ENCODE measurements at regions not wholly inside any gene's neighbourhood (a gene's known extent, or its start where the extent isn't known, plus 50 kb on each side); places are given as distances from the start of the nearest gene placed in this dataset.

GRCh38 chr3:18097473-18097872 lies 327.7 kb downstream of the SATB1 start:
- Histone ChIP-seq H3K4me1 (ENCODE audit: insufficient read depth) (peaks cover 26% of the 10 kb centered on the region), H3K4me2 (ENCODE audit: unreplicated experiment) (no peak overlapping the region), H3K27me3 (replicated peaks; ENCODE audit: insufficient read depth) (no peaks in the 10 kb centered on the region), H3K9me3 (ENCODE audit: low read depth) (no peaks in the 10 kb centered on the region), H3K4me3 (no peak overlapping the region), H2AFZ (no peak overlapping the region), H3F3A (ENCODE audit: insufficient read depth) (peaks cover 21% of the 10 kb centered on the region), H3K9me2 (ENCODE audit: insufficient read depth) (no peaks in the 10 kb centered on the region), H3K9ac (no peak overlapping the region), H3K36me3 (ENCODE audit: low read depth) (no peaks in the 10 kb centered on the region), H3K27ac (no peak overlapping the region), H4K20me1 (ENCODE audit: insufficient read depth) (no peaks in the 10 kb centered on the region), H3K79me2 (ENCODE audit: insufficient read depth) (no peaks in the 10 kb centered on the region)
- no peak for DNase-seq
- in situ Hi-C loops (cut with MboI) = no loop called here
- 92 to 97% methylated on average over 3 of the region's 3 CpGs for WGBS, 2 experiments (ENCODE audit: low coverage in 1 of 2, low lambda C conversion rate in 2 of 2, missing lambda C conversion rate in 2 of 2)
- TF ChIP-seq EZH2 (IDR thresholded peaks at IDR 0.05; ENCODE audit: insufficient read depth, poor library complexity, severe bottlenecking) = no peak
- TF ChIP-seq EZH2phosphoT487 (IDR thresholded peaks at IDR 0.05; ENCODE audit: insufficient read depth, low read depth) = no peak

- DNase-seq = no peak
- TF ChIP-seq EZH2 (IDR thresholded peaks at IDR 0.05; ENCODE audit: insufficient read depth, poor library complexity, severe bottlenecking) = no peak
- no peak overlapping the region for H2AFZ ChIP-seq
- no peak overlapping the region for H3K4me3 ChIP-seq
- H3K4me2 ChIP-seq (ENCODE audit: unreplicated experiment) = no peak overlapping the region
- H4K20me1 ChIP-seq (ENCODE audit: insufficient read depth) = no peaks in the 10 kb centered on the region
- 76 to 78% methylated on average over 5 of the region's 5 CpGs for WGBS, 2 experiments (ENCODE audit: low coverage in 1 of 2, low lambda C conversion rate in 2 of 2, missing lambda C conversion rate in 2 of 2)
- no peak overlapping the region for H3K27ac ChIP-seq
- no peaks in the 10 kb centered on the region for H3K4me1 ChIP-seq (ENCODE audit: insufficient read depth)
- no peaks in the 10 kb centered on the region for H3K9me3 ChIP-seq (ENCODE audit: low read depth)
- H3K79me2 ChIP-seq (ENCODE audit: insufficient read depth) = no peaks in the 10 kb centered on the region
- H3K9me2 ChIP-seq (ENCODE audit: insufficient read depth) = no peaks in the 10 kb centered on the region
- no peak overlapping the region for H3K9ac ChIP-seq
- H3K27me3 ChIP-seq (replicated peaks; ENCODE audit: insufficient read depth) = no peaks in the 10 kb centered on the region
- in situ Hi-C loops (cut with MboI) = no loop called here
- no peaks in the 10 kb centered on the region for H3K36me3 ChIP-seq (ENCODE audit: low read depth)
- H3F3A ChIP-seq (ENCODE audit: insufficient read depth) = no peaks in the 10 kb centered on the region
Observed at GRCh38 chr3:18092726-18093125, 332.4 kb downstream of the SATB1 start.

DNA sequence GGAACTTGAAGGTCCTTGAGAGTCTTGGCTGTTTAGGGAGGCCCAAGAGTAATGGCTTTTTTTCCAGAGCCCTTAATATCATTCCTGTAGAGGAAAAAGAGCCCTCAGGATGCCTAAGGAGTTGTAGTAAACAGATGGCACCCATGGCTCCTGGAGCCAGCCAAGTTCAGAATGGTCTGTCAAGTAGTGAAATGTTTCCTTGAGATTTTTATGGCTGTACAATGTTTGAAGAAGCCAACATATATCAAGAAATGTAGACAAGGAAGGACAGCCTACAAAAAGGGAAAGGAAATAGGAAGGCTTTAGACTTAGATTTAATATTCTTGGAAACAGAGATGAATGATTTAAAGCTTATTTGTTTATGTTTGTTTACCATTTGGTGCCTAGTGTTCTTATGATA lies 334.8 kb downstream of the SATB1 start:
- Histone ChIP-seq H3K9me2 (ENCODE audit: insufficient read depth) (no peaks in the 10 kb centered on the region), H3K4me1 (ENCODE audit: insufficient read depth) (no peaks in the 10 kb centered on the region), H3F3A (ENCODE audit: insufficient read depth) (no peaks in the 10 kb centered on the region), H3K79me2 (ENCODE audit: insufficient read depth) (no peaks in the 10 kb centered on the region), H3K4me3 (no peak overlapping the region), H3K9ac (no peak overlapping the region), H3K36me3 (ENCODE audit: low read depth) (no peaks in the 10 kb centered on the region), H4K20me1 (ENCODE audit: insufficient read depth) (no peaks in the 10 kb centered on the region), H2AFZ (no peak overlapping the region), H3K4me2 (ENCODE audit: unreplicated experiment) (no peak overlapping the region), H3K27me3 (replicated peaks; ENCODE audit: insufficient read depth) (no peaks in the 10 kb centered on the region), H3K27ac (no peak overlapping the region), H3K9me3 (ENCODE audit: low read depth) (no peaks in the 10 kb centered on the region)
- TF ChIP-seq EZH2phosphoT487 (IDR thresholded peaks at IDR 0.05; ENCODE audit: insufficient read depth, low read depth) (no peak), EZH2 (IDR thresholded peaks at IDR 0.05; ENCODE audit: insufficient read depth, poor library complexity, severe bottlenecking) (no peak)
- DNase-seq = no peak
- in situ Hi-C loops (cut with MboI) = no loop called here

DNA sequence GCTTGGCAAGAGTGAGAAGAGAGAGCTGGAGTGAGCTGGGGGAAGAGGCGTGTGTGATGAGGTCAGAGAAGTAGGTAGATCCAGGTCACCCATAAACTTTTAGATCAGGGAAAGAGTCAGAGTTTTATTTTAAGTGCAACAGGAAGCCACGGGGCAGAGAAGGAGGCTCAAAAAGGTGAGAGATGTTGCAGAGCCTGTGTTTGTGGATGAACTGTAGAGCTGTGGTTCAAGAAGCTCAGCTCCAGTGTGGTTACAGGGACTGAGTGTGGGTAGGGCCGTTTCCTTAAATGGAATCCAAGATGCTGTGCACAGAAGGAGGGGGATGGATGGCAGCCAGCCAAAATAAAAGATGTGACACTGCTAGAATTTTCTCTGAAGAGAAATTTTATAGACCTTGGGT lies 337.2 kb downstream of the SATB1 start:
- Histone ChIP-seq H3K9ac (no peak overlapping the region), H2AFZ (no peak overlapping the region)
- 45% methylated on average over 3 of the region's 3 CpGs for WGBS, 2 experiments (ENCODE audit: low coverage in 1 of 2, low lambda C conversion rate in 2 of 2, missing lambda C conversion rate in 2 of 2)

DNA sequence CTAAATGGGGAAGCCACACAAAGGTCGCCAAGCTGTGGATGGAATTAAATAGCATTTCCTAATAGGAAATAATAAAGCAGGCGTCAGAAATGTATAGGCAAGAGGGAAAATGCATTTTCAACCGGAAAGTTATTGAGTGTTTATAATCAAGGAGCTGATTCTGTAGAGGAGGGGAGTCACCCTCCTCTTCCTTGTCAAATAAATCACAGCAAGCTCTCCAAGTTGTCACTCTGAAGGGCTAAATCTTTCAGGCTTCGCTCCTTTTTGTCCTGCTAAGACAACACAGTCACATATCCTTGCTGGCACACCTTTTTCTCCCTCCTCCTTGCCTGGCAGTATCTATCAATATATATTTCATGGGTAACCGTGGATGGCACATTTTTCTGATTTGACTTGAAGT lies 338.4 kb downstream of the SATB1 start:
- 47 to 51% methylated on average over 5 of the region's 5 CpGs for WGBS, 2 experiments (ENCODE audit: low coverage in 1 of 2, low lambda C conversion rate in 2 of 2, missing lambda C conversion rate in 2 of 2)
- H3K4me2 ChIP-seq (ENCODE audit: unreplicated experiment) = no peak overlapping the region
- in situ Hi-C loops (cut with MboI) = no loop called here
- H3K27me3 ChIP-seq (replicated peaks; ENCODE audit: insufficient read depth) = no peaks in the 10 kb centered on the region
- H3K4me1 ChIP-seq (ENCODE audit: insufficient read depth) = no peaks in the 10 kb centered on the region
- H3K9me3 ChIP-seq (ENCODE audit: low read depth) = no peaks in the 10 kb centered on the region
- no peaks in the 10 kb centered on the region for H4K20me1 ChIP-seq (ENCODE audit: insufficient read depth)
- H3K27ac ChIP-seq = no peak overlapping the region
- DNase-seq = no peak
- no peaks in the 10 kb centered on the region for H3K79me2 ChIP-seq (ENCODE audit: insufficient read depth)
- no peaks in the 10 kb centered on the region for H3F3A ChIP-seq (ENCODE audit: insufficient read depth)
- no peak overlapping the region for H3K4me3 ChIP-seq
- H3K9me2 ChIP-seq (ENCODE audit: insufficient read depth) = no peaks in the 10 kb centered on the region
- TF ChIP-seq EZH2phosphoT487 (IDR thresholded peaks at IDR 0.05; ENCODE audit: insufficient read depth, low read depth) (no peak), EZH2 (IDR thresholded peaks at IDR 0.05; ENCODE audit: insufficient read depth, poor library complexity, severe bottlenecking) (no peak)
- H3K9ac ChIP-seq = no peak overlapping the region
- H2AFZ ChIP-seq = no peak overlapping the region
- no peaks in the 10 kb centered on the region for H3K36me3 ChIP-seq (ENCODE audit: low read depth)

More for the DNA sequence above, 337.2 kb downstream of the SATB1 start:
- no peaks in the 10 kb centered on the region for H3K4me1 ChIP-seq (ENCODE audit: insufficient read depth)
- no peak for DNase-seq
- no peaks in the 10 kb centered on the region for H3K27me3 ChIP-seq (replicated peaks; ENCODE audit: insufficient read depth)
- H3F3A ChIP-seq (ENCODE audit: insufficient read depth) = no peaks in the 10 kb centered on the region
- no peak overlapping the region for H3K4me2 ChIP-seq (ENCODE audit: unreplicated experiment)
- H3K79me2 ChIP-seq (ENCODE audit: insufficient read depth) = no peaks in the 10 kb centered on the region
- H3K4me3 ChIP-seq = no peak overlapping the region
- in situ Hi-C loops (cut with MboI) = no loop called here
- H3K9me3 ChIP-seq (ENCODE audit: low read depth) = no peaks in the 10 kb centered on the region
- TF ChIP-seq EZH2 (IDR thresholded peaks at IDR 0.05; ENCODE audit: insufficient read depth, poor library complexity, severe bottlenecking) (no peak), EZH2phosphoT487 (IDR thresholded peaks at IDR 0.05; ENCODE audit: insufficient read depth, low read depth) (no peak)
- H3K27ac ChIP-seq = no peak overlapping the region
- H3K9me2 ChIP-seq (ENCODE audit: insufficient read depth) = no peaks in the 10 kb centered on the region
- H4K20me1 ChIP-seq (ENCODE audit: insufficient read depth) = no peaks in the 10 kb centered on the region
- no peaks in the 10 kb centered on the region for H3K36me3 ChIP-seq (ENCODE audit: low read depth)
